Retinal pigment epithelial cell (primary cell): ENCODE measurements at regions not wholly inside any gene's neighbourhood (a gene's known extent, or its start where the extent isn't known, plus 50 kb on each side); places are given as distances from the start of the nearest gene placed in this dataset.

Source experiments
- DNase-seq: peaks from one replicate; pipeline ENCODE4 v3.0.0-alpha.2; 2010; ENCODE audit warnings: low read depth
- H3K4me3 ChIP-seq: 2 replicates; pipeline ENCODE4 v1.5.1; 2011; ENCODE audit warnings: mild to moderate bottlenecking, low read length, control low read depth, moderate library complexity
- CTCF ChIP-seq: conservative IDR thresholded peaks from 2 replicates; pipeline ENCODE4 v1.5.1; 2011; ENCODE audit warnings: low read depth, low read length, control low read depth, inconsistent platforms

DNA sequence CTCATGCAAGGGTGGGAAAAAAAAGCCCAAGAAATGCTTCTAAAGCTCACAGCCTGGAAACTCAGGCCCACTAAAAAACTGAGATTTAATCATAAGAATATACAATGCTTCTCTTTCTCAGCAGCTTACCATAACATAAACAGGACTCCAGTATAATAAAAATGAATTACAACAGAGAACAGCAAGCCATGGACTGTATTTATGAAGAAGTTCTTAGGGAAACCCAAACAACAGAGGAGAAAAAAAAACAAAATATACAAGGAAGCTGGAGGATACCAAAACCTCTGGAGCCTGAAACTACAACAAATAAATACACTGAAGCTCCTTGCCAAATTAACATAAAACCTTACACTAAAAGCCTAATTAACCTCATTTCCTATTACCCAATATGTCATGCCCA is 187.8 kb downstream of the RDH14 start:
- no peak for DNase-seq
- TF ChIP-seq CTCF: no peak
- H3K4me3 ChIP-seq: no peak overlapping the region

GRCh38 chr2:18369760-18370159 is 190.7 kb downstream of the RDH14 start:
- H3K4me3 ChIP-seq: no peak overlapping the region
- no peak for TF ChIP-seq CTCF
- DNase-seq: no peak

- no peak for DNase-seq
- H3K4me3 ChIP-seq: no peak overlapping the region
- no peak for TF ChIP-seq CTCF
Observed at GRCh38 chr2:18368008-18368407, 192.4 kb downstream of the RDH14 start.

DNA sequence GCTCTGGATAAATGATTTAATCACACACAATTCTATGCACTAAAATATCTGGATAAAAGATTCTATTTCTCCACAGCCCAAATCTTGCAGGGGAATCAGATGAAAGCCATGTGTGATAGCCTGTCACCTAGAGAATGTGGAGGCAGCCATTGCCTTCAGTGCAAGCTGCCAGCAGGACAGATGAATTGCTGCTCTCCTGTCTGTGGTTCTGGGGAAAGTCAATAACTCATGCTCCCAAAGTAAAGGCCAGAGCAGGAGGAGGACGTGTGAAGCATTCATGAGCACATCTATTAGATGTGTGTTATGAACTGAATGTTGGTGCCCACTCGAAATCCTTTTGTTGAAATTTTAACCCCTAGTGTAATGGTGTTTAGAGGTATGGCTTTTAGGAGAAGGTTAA is 195.1 kb downstream of the RDH14 start:
- no peak for TF ChIP-seq CTCF
- H3K4me3 ChIP-seq: no peak overlapping the region
- DNase-seq: no peak

GRCh38 chr2:18363348-18363747 is 197.1 kb downstream of the RDH14 start:
- no peak for DNase-seq
- no peak for TF ChIP-seq CTCF
- no peak overlapping the region for H3K4me3 ChIP-seq

DNA sequence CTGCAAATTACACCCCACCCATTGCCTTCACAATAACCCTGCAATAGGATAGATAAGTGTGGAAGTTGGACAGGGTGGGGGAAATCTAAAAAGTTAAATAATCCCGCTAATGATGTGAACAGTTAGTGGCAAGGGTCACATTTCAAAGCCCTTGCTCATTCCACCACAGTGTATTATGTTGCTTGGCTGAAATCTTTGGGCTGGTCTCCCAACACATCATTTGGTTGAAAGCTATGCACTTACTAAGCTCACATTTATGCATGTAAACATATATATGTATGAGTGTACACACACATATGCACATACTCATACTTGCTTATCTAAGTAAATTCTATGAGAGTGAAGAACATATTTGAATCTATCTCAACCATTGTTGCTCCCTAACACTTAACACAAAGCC is 197.8 kb downstream of the RDH14 start:
- H3K4me3 ChIP-seq: no peak overlapping the region
- DNase-seq: peak; percentile 52
- no peak for TF ChIP-seq CTCF

- no peak for TF ChIP-seq CTCF
- no peak overlapping the region for H3K4me3 ChIP-seq
- DNase-seq: no peak
Observed at GRCh38 chr2:18357537-18357936, 202.9 kb downstream of the RDH14 start.
